HCT116 (cell line): ENCODE measurements at regions not wholly inside any gene's neighbourhood (a gene's known extent, or its start where the extent isn't known, plus 50 kb on each side); places are given as distances from the start of the nearest gene placed in this dataset.

Experiments
- ATAC-seq: fragments of 200-7000 bp; cut with Tn5 transposase; 2 replicates; pipeline ENCODE4 v1.9.1; 2020; ENCODE audit warnings: mild to moderate bottlenecking, moderate library complexity
- BruUV-seq: library from RNA; stranded (reverse); fragments of 400-500 nt; replicated peaks from 2 replicates; lab custom pipeline; 2021; lab: Mats Ljungman, UMichigan
- CTCF ChIA-PET: fragments of 300-600 bp; sonication (Branson Sonifier 250); formaldehyde crosslinking; loops from one replicate; lab custom pipeline; 2021; ENCODE audit warnings: antibody characterized with exemption; lab: Charles Lee
- POLR2A ChIA-PET: fragments of 300-600, 350-600 bp; sonication (Branson Sonifier 250); formaldehyde crosslinking; loops from one replicate; lab custom pipeline; 2021; ENCODE audit warnings: antibody characterized with exemption; lab: Charles Lee
- RAD21 ChIA-PET, 2 experiments: fragments of 300-600 bp; sonication (Branson Sonifier 250); formaldehyde crosslinking; loops; one replicate each; lab custom pipeline; 2023; ENCODE audit warnings: low total read pairs in 2 of 2; ENCODE audit not compliant: uncharacterized antibody in 2 of 2, unreplicated experiment in 2 of 2, low non-redundant PET in 1 of 2; lab: Charles Lee
- DNase-seq: peaks from one replicate; pipeline ENCODE4 v3.0.0-alpha.2; 2010; ENCODE audit warnings: low read depth, low spot score
- H2AFZ ChIP-seq: fragments of 200-600 bp; shearing (Covaris generic), sonication (generic); 2 replicates; pipeline ENCODE4 v1.6.1; 2017; ENCODE audit warnings: low read depth, mixed run types, mixed read lengths, antibody characterized with exemption, low read length; ENCODE audit not compliant: poor library complexity, severe bottlenecking
- H3K27ac ChIP-seq: 2 replicates; pipeline ENCODE4 v1.5.1; 2012; ENCODE audit warnings: low read depth, low read length
- H3K27me3 ChIP-seq: fragments of 200-600 bp; sonication (generic); 2 replicates; pipeline ENCODE4 v1.6.1; 2016; ENCODE audit warnings: mixed run types, low read length, mixed read lengths; ENCODE audit not compliant: insufficient read depth
- H3K36me3 ChIP-seq, 2 experiments: fragments of 200-500 bp in 1 of 2; fragments of 200-600 bp in 1 of 2; sonication (Bioruptor generic) in 1 of 2; sonication (generic) in 1 of 2; 2 replicates each; pipeline versions ENCODE4 v1.5.1 to v1.6.1; 2014 to 2016; ENCODE audit warnings: low read length in 2 of 2, inconsistent platforms in 1 of 2, mixed read lengths in 1 of 2, mixed run types in 1 of 2; ENCODE audit not compliant: insufficient read depth in 2 of 2, control insufficient read depth in 1 of 2
- H3K4me1 ChIP-seq, 2 experiments: fragments of 200-600 bp in 1 of 2; sonication (generic) in 1 of 2; 2 replicates each; pipeline versions ENCODE4 v1.5.1 to v1.6.1; 2012 to 2017; ENCODE audit warnings: low read length in 2 of 2, inconsistent platforms in 1 of 2, mild to moderate bottlenecking in 1 of 2, mixed read lengths in 1 of 2, mixed run types in 1 of 2, moderate library complexity in 1 of 2; ENCODE audit not compliant: insufficient read depth in 2 of 2, control insufficient read depth in 1 of 2
- H3K4me2 ChIP-seq: fragments of 200-600 bp; sonication (generic); 2 replicates; pipeline ENCODE4 v1.6.1; 2017; ENCODE audit warnings: mixed run types, low read length, mixed read lengths
- H3K4me3 ChIP-seq, 2 experiments: fragments of 200-600 bp in 1 of 2; sonication (generic) in 1 of 2; replicated peaks in 1 of 2; 2 replicates each; pipeline ENCODE4 v1.5.1; 2011 to 2016; ENCODE audit warnings: low read length in 2 of 2, control low read depth in 1 of 2, low read depth in 1 of 2, mild to moderate bottlenecking in 1 of 2, mixed read lengths in 1 of 2, mixed run types in 1 of 2
- H3K79me2 ChIP-seq: fragments of 200-600 bp; sonication (generic); 2 replicates; pipeline ENCODE4 v1.6.1; 2017; ENCODE audit warnings: mild to moderate bottlenecking, mixed run types, low read length, moderate library complexity, mixed read lengths; ENCODE audit not compliant: insufficient read depth
- H3K9ac ChIP-seq: fragments of 200-600 bp; sonication (generic); 2 replicates; pipeline ENCODE4 v1.6.1; 2016; ENCODE audit warnings: low read length, mixed read lengths
- H3K9me2 ChIP-seq: fragments of 200-600 bp; sonication (generic), shearing (Covaris generic); 2 replicates; pipeline ENCODE4 v1.6.1; 2017; ENCODE audit warnings: mixed run types, mild to moderate bottlenecking, moderate library complexity; ENCODE audit not compliant: insufficient read depth
- H3K9me3 ChIP-seq, 2 experiments: fragments of 200-500 bp in 1 of 2; fragments of 200-600 bp in 1 of 2; sonication (Bioruptor generic) in 1 of 2; sonication (generic) in 1 of 2; 2 replicates each; pipeline ENCODE4 v1.6.1; 2014 to 2017; ENCODE audit warnings: low read length in 2 of 2, mixed read lengths in 2 of 2, inconsistent platforms in 1 of 2, low read depth in 1 of 2, mild to moderate bottlenecking in 1 of 2, mixed run types in 1 of 2, moderate library complexity in 1 of 2; ENCODE audit not compliant: control insufficient read depth in 1 of 2, insufficient read depth in 1 of 2
- H4K20me1 ChIP-seq: fragments of 200-600 bp; sonication (generic), shearing (Covaris generic); 2 replicates; pipeline ENCODE4 v1.6.1; 2017; ENCODE audit warnings: mixed run types, mild to moderate bottlenecking, moderate library complexity; ENCODE audit not compliant: insufficient read depth
- CEBPB ChIP-seq: IDR thresholded peaks from 2 replicates; pipeline ENCODE4 v1.6.1; 2012; ENCODE audit warnings: low read depth
- EGR1 ChIP-seq: IDR thresholded peaks from 2 replicates; pipeline ENCODE4 v1.6.1; 2012; ENCODE audit warnings: low read depth
- ELF1 ChIP-seq: IDR thresholded peaks from 2 replicates; pipeline ENCODE4 v1.6.1; 2012; ENCODE audit warnings: low read depth, borderline replicate concordance
- EZH2phosphoT487 ChIP-seq: fragments of 200-600 bp; IDR thresholded peaks from 2 replicates; pipeline ENCODE4 v1.6.1; 2018; ENCODE audit warnings: antibody characterized with exemption, borderline replicate concordance
- JUND ChIP-seq: IDR thresholded peaks from 2 replicates; pipeline ENCODE4 v1.6.1; 2012
- MAX ChIP-seq: IDR thresholded peaks from 2 replicates; pipeline ENCODE4 v1.6.1; 2012
- POLR2A ChIP-seq: IDR thresholded peaks from 2 replicates; pipeline ENCODE4 v1.7.0; 2011; ENCODE audit warnings: borderline replicate concordance; ENCODE audit not compliant: insufficient read depth, insufficient read length; ENCODE audit errors: extremely low read depth
- POLR2AphosphoS5 ChIP-seq: IDR thresholded peaks from 2 replicates; pipeline ENCODE4 v1.6.1; 2011; ENCODE audit warnings: mild to moderate bottlenecking, low read depth, low read length, moderate library complexity
- REST ChIP-seq: IDR thresholded peaks from 2 replicates; pipeline ENCODE4 v1.6.1; 2012; ENCODE audit warnings: low read depth
- SIN3A ChIP-seq: IDR thresholded peaks from 2 replicates; pipeline ENCODE4 v1.6.1; 2012; ENCODE audit warnings: low read depth
- ZFX ChIP-seq: fragments of 450-650 bp; IDR thresholded peaks from 2 replicates; pipeline ENCODE4 v1.6.1; 2017
- intact Hi-C: fragments of 100-400 bp; cut with micrococcal nuclease; formaldehyde crosslinking; loops from 2 replicates; pipeline ENCODE4 v1.10.0; 2022
- TF ChIP-seq, protein P1 (sequence below), 3 experiments: fragments of 200-600 bp in 1 of 3; sonication (generic) in 1 of 3; IDR thresholded peaks in 2 of 3; conservative IDR thresholded peaks in 1 of 3; 2 replicates each; pipeline ENCODE4 v1.5.1; 2012 to 2017; ENCODE audit warnings: low read depth in 2 of 3, low read length in 2 of 3, antibody characterized with exemption in 1 of 3, borderline replicate concordance in 1 of 3, control low read depth in 1 of 3, mild to moderate bottlenecking in 1 of 3, mixed read lengths in 1 of 3, mixed run types in 1 of 3, moderate library complexity in 1 of 3; ENCODE audit not compliant: insufficient read depth in 1 of 3
- TF ChIP-seq, protein P2 (sequence below): IDR thresholded peaks from 2 replicates; pipeline ENCODE4 v1.6.1; 2012

- no peak overlapping the region for H2AFZ ChIP-seq
- H3K36me3 ChIP-seq: no peaks in the 10 kb centered on the region
- CTCF ChIA-PET: no interaction called here
- H3K4me3 ChIP-seq: no peak overlapping the region
- DNase-seq: no peak
- H3K27me3 ChIP-seq: no peaks in the 10 kb centered on the region
- no peak for TF ChIP-seq MAX
- TF ChIP-seq EGR1: no peak
- no peak for TF ChIP-seq REST
- no peak for TF ChIP-seq EZH2phosphoT487
- TF ChIP-seq JUND: no peak
- TF ChIP-seq SIN3A: no peak
- TF ChIP-seq, all 23 proteins: peak for 0
- ATAC-seq: no peak
- ChIA-PET RAD21 (no interaction called here), POLR2A (no interaction called here)
- H3K9ac ChIP-seq: no peak overlapping the region
- no peaks in the 10 kb centered on the region for H4K20me1 ChIP-seq
- no peak overlapping the region for H3K4me2 ChIP-seq
- no peaks in the 10 kb centered on the region for H3K9me3 ChIP-seq
- H3K27ac ChIP-seq: no peak overlapping the region
- H3K4me1 ChIP-seq: no peaks in the 10 kb centered on the region
- no peaks in the 10 kb centered on the region for H3K9me2 ChIP-seq
- H3K79me2 ChIP-seq: no peaks in the 10 kb centered on the region
- intact Hi-C loops: no loop called here
- no TSS peak for BruUV-seq
Measured at GRCh38 chr15:95401587-95401986, 928.9 kb upstream of the NR2F2 start.

DNA sequence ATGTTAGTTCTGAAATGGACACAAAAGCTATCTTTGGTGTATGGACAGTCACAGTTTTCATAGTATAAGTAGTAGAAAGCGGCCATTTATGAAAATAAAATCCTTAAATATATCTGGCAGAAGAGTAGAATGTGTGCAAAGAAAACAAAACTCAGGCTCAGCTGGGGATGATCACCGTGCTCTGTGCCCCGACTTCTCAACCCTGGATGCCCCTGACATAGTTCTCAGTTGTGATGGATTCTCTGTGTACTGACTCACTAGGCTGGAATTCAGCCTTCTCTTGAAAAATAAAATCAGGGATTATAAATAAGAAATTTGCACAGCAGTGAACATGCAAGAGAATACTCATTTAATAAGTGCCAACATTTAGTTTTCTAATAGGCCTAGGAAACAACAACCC lies 925.1 kb upstream of the NR2F2 start:
- CTCF ChIA-PET: no interaction called here
- no peaks in the 10 kb centered on the region for H4K20me1 ChIP-seq
- no peak overlapping the region for H3K27ac ChIP-seq
- no TSS peak for BruUV-seq
- H2AFZ ChIP-seq: no peak overlapping the region
- H3K4me3 ChIP-seq: no peak overlapping the region
- no peaks in the 10 kb centered on the region for H3K27me3 ChIP-seq
- no peaks in the 10 kb centered on the region for H3K79me2 ChIP-seq
- intact Hi-C loops: no loop called here
- ATAC-seq (no peak), DNase-seq (no peak)
- POLR2A ChIA-PET: no interaction called here
- no peaks in the 10 kb centered on the region for H3K9me2 ChIP-seq
- no peaks in the 10 kb centered on the region for H3K4me1 ChIP-seq
- no peak overlapping the region for H3K4me2 ChIP-seq
- H3K36me3 ChIP-seq: no peaks in the 10 kb centered on the region
- H3K9ac ChIP-seq: no peak overlapping the region
- no peaks in the 10 kb centered on the region for H3K9me3 ChIP-seq
- RAD21 ChIA-PET: no interaction called here
- TF ChIP-seq CEBPB (no peak), ELF1 (no peak), POLR2A (no peak), POLR2AphosphoS5 (no peak), JUND (no peak), MAX (no peak), ZFX (no peak)
- TF ChIP-seq, protein P1, sequence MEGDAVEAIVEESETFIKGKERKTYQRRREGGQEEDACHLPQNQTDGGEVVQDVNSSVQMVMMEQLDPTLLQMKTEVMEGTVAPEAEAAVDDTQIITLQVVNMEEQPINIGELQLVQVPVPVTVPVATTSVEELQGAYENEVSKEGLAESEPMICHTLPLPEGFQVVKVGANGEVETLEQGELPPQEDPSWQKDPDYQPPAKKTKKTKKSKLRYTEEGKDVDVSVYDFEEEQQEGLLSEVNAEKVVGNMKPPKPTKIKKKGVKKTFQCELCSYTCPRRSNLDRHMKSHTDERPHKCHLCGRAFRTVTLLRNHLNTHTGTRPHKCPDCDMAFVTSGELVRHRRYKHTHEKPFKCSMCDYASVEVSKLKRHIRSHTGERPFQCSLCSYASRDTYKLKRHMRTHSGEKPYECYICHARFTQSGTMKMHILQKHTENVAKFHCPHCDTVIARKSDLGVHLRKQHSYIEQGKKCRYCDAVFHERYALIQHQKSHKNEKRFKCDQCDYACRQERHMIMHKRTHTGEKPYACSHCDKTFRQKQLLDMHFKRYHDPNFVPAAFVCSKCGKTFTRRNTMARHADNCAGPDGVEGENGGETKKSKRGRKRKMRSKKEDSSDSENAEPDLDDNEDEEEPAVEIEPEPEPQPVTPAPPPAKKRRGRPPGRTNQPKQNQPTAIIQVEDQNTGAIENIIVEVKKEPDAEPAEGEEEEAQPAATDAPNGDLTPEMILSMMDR (IDR thresholded peaks at IDR 0.05 in 2 of 3, conservative IDR thresholded peaks at IDR 0.05 in 1 of 3; ENCODE audit: borderline replicate concordance in 1 of 3, insufficient read depth in 1 of 3, low read depth in 2 of 3, low read length in 2 of 3): no peak
- TF ChIP-seq, protein P2, sequence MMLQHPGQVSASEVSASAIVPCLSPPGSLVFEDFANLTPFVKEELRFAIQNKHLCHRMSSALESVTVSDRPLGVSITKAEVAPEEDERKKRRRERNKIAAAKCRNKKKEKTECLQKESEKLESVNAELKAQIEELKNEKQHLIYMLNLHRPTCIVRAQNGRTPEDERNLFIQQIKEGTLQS: no peak
